ENCODE measurements at regions not wholly inside any gene's neighbourhood (a gene's known extent, or its start where the extent isn't known, plus 50 kb on each side); places are given as distances from the start of the nearest gene placed in this dataset.

DNA sequence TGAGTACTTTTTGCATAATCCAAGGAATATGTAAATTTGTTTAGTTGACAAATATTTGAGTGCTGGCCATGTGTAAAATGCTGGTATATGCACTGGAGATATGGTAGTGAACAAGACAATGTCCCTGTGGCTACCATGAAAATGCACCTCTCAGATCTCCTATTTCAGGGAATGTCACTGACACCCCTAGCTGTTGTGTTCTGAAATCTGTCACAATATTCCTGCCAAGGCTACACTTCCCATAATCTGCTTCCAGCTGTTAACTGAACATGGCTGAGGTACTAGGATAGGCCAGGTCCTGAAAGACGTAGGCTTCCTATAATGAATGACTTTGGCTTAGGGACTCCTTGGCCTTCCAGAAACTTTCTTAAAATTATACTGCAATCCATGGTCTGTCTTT, 197.8 kb downstream of the ZNF648 start:
- H3K4me3 ChIP-seq (replicated peaks in 1 of 2; ENCODE audit: low read depth in 1 of 2, low read length in 2 of 2): no peak overlapping the region
- no peaks in the 10 kb centered on the region for H3K9me2 ChIP-seq (ENCODE audit: insufficient read depth)
- intact Hi-C loops (cut with micrococcal nuclease): no loop called here
- no peaks in the 10 kb centered on the region for H3K36me3 ChIP-seq (ENCODE audit: control insufficient read depth in 1 of 2, insufficient read depth in 2 of 2, low read length in 2 of 2)
- H3K27ac ChIP-seq (ENCODE audit: low read depth, low read length): no peak overlapping the region
- no peaks in the 10 kb centered on the region for H3K79me2 ChIP-seq (ENCODE audit: insufficient read depth, low read length)
- H2AFZ ChIP-seq (ENCODE audit: low read depth, low read length, poor library complexity, severe bottlenecking): no peak overlapping the region
- 0 out of 2 replicates have a peak, but pooled peaks cover 1% of the 10 kb centered on the region for H3K27me3 ChIP-seq (ENCODE audit: insufficient read depth, low read length)
- no peak overlapping the region for H3K4me2 ChIP-seq (ENCODE audit: low read length)
- ATAC-seq (no peak), DNase-seq (ENCODE audit: low read depth, low spot score) (no peak)
- BruUV-seq (replicated peaks): no TSS peak
- ChIA-PET CTCF (no interaction called here), POLR2A (no interaction called here), RAD21 (ENCODE audit: low non-redundant PET in 1 of 2, low total read pairs in 2 of 2, uncharacterized antibody in 2 of 2, unreplicated experiment in 2 of 2) (no interaction called here)
- H3K9me3 ChIP-seq (ENCODE audit: control insufficient read depth in 1 of 2, insufficient read depth in 1 of 2, low read depth in 1 of 2, low read length in 2 of 2): no peaks in the 10 kb centered on the region
- no peaks in the 10 kb centered on the region for H4K20me1 ChIP-seq (ENCODE audit: insufficient read depth)
- H3K9ac ChIP-seq (ENCODE audit: low read length): no peak overlapping the region
- TF ChIP-seq, protein P1, sequence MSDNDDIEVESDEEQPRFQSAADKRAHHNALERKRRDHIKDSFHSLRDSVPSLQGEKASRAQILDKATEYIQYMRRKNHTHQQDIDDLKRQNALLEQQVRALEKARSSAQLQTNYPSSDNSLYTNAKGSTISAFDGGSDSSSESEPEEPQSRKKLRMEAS (IDR thresholded peaks at IDR 0.05): no peak
- TF ChIP-seq ZNF274 (IDR thresholded peaks at IDR 0.05; ENCODE audit: low read depth, low read length): no peak
- TF ChIP-seq ZFX (IDR thresholded peaks at IDR 0.05): no peak
- no peak for TF ChIP-seq EZH2phosphoT487 (IDR thresholded peaks at IDR 0.05; ENCODE audit: borderline replicate concordance)
- no peak for TF ChIP-seq SP1 (IDR thresholded peaks at IDR 0.05; ENCODE audit: low read depth)
- TF ChIP-seq FOSL1 (IDR thresholded peaks at IDR 0.05; ENCODE audit: low read depth): no peak
- H3K4me1 ChIP-seq (ENCODE audit: control insufficient read depth in 1 of 2, insufficient read depth in 2 of 2, low read length in 2 of 2): no peaks in the 10 kb centered on the region

- Histone ChIP-seq H3K4me2 (ENCODE audit: low read length) (no peak overlapping the region), H4K20me1 (ENCODE audit: insufficient read depth) (no peaks in the 10 kb centered on the region), H3K4me1 (ENCODE audit: control insufficient read depth in 1 of 2, insufficient read depth in 2 of 2, low read length in 2 of 2) (no peaks in the 10 kb centered on the region), H3K9ac (ENCODE audit: low read length) (no peak overlapping the region), H3K27me3 (ENCODE audit: insufficient read depth, low read length) (0 out of 2 replicates have a peak, but pooled peaks cover 9% of the 10 kb centered on the region), H2AFZ (ENCODE audit: low read depth, low read length, poor library complexity, severe bottlenecking) (no peak overlapping the region), H3K36me3 (ENCODE audit: control insufficient read depth in 1 of 2, insufficient read depth in 2 of 2, low read length in 2 of 2) (no peaks in the 10 kb centered on the region), H3K27ac (ENCODE audit: low read depth, low read length) (no peak overlapping the region), H3K9me2 (ENCODE audit: insufficient read depth) (no peaks in the 10 kb centered on the region), H3K4me3 (replicated peaks in 1 of 2; ENCODE audit: low read depth in 1 of 2, low read length in 2 of 2) (no peak overlapping the region), H3K79me2 (ENCODE audit: insufficient read depth, low read length) (no peaks in the 10 kb centered on the region), H3K9me3 (ENCODE audit: control insufficient read depth in 1 of 2, insufficient read depth in 1 of 2, low read depth in 1 of 2, low read length in 2 of 2) (no peaks in the 10 kb centered on the region)
- no peak for ATAC-seq
- RAD21 ChIA-PET (ENCODE audit: low non-redundant PET in 1 of 2, low total read pairs in 2 of 2, uncharacterized antibody in 2 of 2, unreplicated experiment in 2 of 2): no interaction called here
- DNase-seq (ENCODE audit: low read depth, low spot score): no peak
- CTCF ChIA-PET: no interaction called here
- intact Hi-C loops (cut with micrococcal nuclease): no loop called here
- POLR2A ChIA-PET: no interaction called here
- no TSS peak for BruUV-seq (replicated peaks)
- TF ChIP-seq RAD21 (IDR thresholded peaks at IDR 0.05; ENCODE audit: low read depth): no peak
- no peak for TF ChIP-seq ELF1 (IDR thresholded peaks at IDR 0.05; ENCODE audit: borderline replicate concordance, low read depth)
- TF ChIP-seq EZH2phosphoT487 (IDR thresholded peaks at IDR 0.05; ENCODE audit: borderline replicate concordance): no peak
- TF ChIP-seq TCF7L2 (IDR thresholded peaks at IDR 0.05; ENCODE audit: borderline replicate concordance, extremely low read depth, insufficient read depth, insufficient read length): no peak
- no peak for TF ChIP-seq POLR2A (IDR thresholded peaks at IDR 0.05; ENCODE audit: borderline replicate concordance, extremely low read depth, insufficient read depth, insufficient read length)
- TF ChIP-seq EZH2 (IDR thresholded peaks at IDR 0.05): no peak
- TF ChIP-seq ZBTB33 (IDR thresholded peaks at IDR 0.05; ENCODE audit: extremely low read depth, insufficient replicate concordance, low read length): no peak
- TF ChIP-seq, protein P1 (IDR thresholded peaks at IDR 0.05): no peak
- no peak for TF ChIP-seq FOSL1 (IDR thresholded peaks at IDR 0.05; ENCODE audit: low read depth)
- TF ChIP-seq CBX3 (IDR thresholded peaks at IDR 0.05; ENCODE audit: low read depth): no peak
- TF ChIP-seq SRF (IDR thresholded peaks at IDR 0.05; ENCODE audit: low read depth): no peak
- no peak for TF ChIP-seq SP1 (IDR thresholded peaks at IDR 0.05; ENCODE audit: low read depth)
- TF ChIP-seq, protein P2, sequence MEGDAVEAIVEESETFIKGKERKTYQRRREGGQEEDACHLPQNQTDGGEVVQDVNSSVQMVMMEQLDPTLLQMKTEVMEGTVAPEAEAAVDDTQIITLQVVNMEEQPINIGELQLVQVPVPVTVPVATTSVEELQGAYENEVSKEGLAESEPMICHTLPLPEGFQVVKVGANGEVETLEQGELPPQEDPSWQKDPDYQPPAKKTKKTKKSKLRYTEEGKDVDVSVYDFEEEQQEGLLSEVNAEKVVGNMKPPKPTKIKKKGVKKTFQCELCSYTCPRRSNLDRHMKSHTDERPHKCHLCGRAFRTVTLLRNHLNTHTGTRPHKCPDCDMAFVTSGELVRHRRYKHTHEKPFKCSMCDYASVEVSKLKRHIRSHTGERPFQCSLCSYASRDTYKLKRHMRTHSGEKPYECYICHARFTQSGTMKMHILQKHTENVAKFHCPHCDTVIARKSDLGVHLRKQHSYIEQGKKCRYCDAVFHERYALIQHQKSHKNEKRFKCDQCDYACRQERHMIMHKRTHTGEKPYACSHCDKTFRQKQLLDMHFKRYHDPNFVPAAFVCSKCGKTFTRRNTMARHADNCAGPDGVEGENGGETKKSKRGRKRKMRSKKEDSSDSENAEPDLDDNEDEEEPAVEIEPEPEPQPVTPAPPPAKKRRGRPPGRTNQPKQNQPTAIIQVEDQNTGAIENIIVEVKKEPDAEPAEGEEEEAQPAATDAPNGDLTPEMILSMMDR (IDR thresholded peaks at IDR 0.05 in 2 of 3, conservative IDR thresholded peaks at IDR 0.05 in 1 of 3; ENCODE audit: borderline replicate concordance in 1 of 3, insufficient read depth in 1 of 3, low read depth in 2 of 3, low read length in 2 of 3): no peak
- TF ChIP-seq YY1 (IDR thresholded peaks at IDR 0.05; ENCODE audit: extremely low read depth, insufficient replicate concordance, low read depth, low read length): no peak
Measured at GRCh38 chr1:181863006-181863405, 198.5 kb downstream of the ZNF648 start.
